Pons (tissue), 1 donor: ENCODE measurements at regions not wholly inside any gene's neighbourhood (a gene's known extent, or its start where the extent isn't known, plus 50 kb on each side); places are given as distances from the start of the nearest gene placed in this dataset.

Experiments used
- DNase-seq: peaks from one replicate; pipeline ENCODE4 v3.0.0-alpha.2; 2016; ENCODE audit warnings: low spot score

DNA sequence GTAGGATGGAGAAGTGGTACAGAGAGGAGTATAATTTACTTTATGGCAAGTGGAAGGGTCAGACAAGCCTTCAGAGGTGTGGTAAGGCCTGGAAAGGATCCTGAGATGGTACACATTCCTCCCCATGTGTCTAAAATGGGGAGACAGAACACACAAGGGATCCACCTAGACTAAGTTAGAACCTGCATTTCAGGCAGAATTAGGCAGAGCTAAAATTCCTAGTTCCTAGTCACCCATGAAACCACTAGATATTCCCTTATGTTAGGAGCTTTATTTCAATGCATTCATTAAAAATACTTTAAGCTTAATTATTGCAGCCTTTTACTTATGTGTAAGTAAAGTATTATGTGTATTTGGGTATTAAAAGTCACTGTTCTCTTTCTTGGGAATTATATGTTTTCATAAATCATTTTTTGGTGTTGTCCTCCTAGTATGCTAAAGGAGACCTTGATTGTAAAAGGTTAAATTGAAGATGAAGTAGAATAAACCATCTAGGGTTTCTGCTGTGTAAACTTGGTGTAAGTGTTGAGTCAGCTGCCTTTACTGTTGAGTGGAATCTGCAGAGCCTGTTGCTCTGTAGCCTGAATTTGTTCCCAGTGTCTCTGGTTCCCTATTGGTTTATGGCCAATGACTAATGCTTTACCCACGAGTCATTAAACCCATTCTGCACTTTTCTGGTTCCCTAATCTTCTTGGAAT lies 423.2 kb downstream of the ATP23 start:
- no peak for DNase-seq

DNA sequence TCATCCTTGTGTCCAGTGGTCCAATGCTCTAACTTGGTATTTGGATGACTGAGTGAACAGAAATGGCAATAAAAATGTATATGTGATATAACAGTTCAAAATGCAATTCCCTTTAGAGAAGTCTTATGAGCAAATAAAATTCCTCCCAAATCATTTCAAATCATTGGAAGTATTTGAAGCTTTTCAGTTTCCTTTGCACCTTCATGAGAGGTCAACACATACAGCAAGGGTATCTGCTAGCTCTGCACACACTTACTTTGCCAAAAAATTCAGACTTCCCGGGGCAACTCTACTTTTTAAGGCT lies 423.7 kb downstream of the ATP23 start:
- DNase-seq: no peak

DNA sequence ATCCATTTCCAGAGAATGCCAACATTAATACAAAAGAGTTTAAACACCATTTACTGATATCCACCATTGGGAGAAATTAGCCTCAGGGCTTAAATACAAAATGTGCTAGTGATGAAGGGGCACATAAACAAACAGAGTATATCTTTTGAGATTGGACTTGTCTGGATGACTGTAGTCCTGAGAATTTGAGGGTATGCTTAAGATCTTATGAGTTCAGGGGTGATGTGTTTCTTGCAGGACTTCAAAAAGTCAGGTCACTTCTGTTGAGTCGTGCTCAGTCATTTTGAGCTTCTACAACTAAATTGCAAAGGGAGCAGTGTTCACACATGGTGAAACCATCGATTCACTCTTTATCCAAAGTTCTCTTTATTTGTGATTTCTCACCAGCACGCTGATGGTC lies 425.7 kb downstream of the ATP23 start:
- DNase-seq: no peak

DNA sequence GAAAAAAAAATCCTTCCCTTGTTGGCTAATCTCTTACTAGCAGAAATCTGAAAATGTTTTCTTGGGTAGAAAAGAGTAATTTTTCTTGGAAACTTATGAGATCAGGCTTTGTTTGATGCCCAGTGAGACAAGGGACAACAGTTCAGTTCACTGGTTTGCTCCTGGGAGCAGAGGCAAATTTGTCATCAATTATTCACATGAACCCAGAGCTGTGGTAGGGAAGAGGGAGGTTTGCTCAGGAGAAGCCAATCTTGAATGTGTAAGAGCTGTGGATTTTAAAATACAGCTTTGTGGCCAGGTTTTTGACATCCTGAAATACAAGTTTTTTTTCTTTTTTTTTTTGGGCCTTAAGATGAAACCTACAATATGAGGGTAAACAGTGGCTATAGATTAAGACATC lies 426.6 kb downstream of the ATP23 start:
- no peak for DNase-seq

DNA sequence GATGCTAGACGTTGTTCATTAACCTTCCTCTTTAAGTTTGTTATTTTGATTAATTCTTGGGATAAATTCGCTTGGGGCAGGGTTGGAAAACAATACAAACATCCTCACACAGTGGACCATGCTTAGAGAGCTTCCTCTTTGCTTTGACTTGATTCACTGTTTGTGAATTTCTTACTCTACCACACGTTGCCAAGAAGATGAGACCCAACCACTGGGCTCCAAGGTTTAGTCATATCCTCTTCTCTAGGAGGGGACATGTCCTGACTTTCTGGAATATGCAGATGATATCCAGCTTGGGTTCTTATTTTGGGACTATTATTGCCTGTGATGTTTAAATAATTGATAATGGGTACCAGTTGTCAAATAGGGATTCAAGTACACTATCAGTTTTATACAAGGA lies 428.2 kb downstream of the ATP23 start:
- DNase-seq: no peak

- no peak for DNase-seq
These were observed 430.9 kb downstream of the ATP23 start for GRCh38 chr12:58372298-58372697.

DNA sequence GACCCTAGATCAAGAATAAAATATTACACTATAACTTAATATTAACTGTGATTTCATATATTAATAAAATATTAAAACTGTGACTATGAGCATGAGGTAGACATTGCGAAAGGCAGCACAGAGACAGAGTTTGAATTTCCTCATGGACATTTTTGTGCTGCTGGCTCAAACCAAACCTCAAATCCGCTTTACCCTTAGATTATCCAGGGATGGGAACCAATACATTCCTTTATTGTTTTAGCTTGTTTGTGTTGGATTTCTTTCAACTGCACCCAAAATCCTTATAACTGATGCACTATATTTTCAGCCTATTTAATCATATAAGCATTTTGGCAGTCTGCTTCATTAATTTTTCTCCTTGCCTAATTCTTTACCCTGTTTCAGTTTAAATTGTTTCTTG lies 436.7 kb downstream of the ATP23 start:
- no peak for DNase-seq

- no peak for DNase-seq
These were observed 440.2 kb downstream of the ATP23 start for GRCh38 chr12:58381546-58381945.

DNA sequence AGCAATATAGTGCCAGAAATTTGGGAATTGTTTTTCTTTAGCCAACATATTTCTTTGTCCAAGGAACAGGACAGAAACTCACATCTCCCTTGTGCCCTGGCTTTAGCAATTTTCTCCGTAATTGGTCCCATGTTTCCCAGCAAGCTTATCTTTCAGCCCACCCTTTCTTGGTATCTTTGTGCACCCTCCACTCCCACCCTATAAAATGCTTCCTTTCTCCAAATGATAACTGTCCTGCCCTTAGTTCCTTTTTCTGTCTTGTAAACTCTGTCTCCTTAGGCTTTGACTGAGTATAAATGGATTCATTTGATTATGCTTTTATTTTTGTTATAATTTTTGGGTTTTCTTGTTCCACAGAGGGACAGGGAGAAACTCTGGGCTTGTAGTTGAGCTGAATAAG lies 442.8 kb downstream of the ATP23 start:
- no peak for DNase-seq

- DNase-seq: no peak
These were observed 444.8 kb downstream of the ATP23 start for GRCh38 chr12:58386136-58386535.

GRCh38 chr12:58387199-58387598 lies 445.8 kb downstream of the ATP23 start:
- DNase-seq: no peak

DNA sequence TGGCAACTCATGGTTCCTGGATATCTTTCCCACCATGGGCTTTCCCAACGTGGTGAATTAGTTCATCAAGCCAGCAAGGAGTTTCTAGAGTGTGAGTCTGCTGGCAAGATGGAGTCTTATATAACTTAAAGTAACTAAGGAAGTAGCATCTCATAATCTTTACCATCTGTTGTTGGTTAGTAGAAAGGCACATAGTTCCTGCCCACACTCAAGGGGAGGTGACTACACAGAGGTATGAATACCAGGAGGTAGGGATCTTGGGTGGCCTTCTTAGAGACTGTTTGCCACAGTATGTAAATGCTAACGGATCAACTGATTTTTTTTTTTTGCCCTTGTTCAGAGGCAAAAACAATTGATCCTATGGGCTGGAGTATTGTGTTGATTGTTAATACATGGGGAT lies 446.9 kb downstream of the ATP23 start:
- no peak for DNase-seq

DNA sequence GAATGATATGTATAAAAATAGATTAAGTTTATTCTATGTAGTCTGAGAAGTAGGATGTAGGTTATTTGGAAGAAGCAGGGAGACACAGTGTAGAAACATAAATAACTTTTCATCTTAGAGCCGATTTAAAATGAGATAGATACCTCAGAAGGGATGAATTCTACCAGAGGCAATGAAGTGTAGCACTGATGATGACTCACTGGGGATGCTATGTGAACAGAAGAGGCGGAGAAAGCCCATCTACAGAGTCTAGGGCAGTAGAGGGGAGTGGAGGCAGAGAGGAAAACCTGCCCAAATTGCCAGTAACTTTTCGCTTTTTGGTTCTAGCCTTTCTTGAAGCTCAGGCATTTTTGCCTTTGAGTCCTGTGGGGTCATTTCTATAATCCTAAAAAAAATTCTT lies 451.8 kb downstream of the ATP23 start:
- DNase-seq: no peak

DNA sequence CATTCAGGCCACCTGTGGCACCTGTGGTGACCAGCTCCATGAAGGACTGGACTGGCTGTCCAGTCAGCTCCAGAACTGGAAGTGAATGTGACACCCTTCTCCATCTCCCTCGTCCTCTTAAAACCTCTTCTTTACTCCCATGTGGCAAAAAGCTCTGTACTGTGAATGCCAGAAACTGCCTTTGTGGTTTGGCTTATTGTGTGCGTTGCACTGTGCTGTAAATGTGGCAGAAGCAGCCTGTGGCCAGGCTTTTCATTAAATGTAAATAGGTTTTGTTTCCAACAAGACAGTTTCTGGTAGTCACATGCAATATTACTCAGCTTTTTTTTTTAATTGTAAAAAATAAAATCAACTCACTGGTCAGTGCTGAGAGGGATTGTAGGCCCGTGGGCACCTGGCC lies 453.7 kb downstream of the ATP23 start:
- no peak for DNase-seq

DNA sequence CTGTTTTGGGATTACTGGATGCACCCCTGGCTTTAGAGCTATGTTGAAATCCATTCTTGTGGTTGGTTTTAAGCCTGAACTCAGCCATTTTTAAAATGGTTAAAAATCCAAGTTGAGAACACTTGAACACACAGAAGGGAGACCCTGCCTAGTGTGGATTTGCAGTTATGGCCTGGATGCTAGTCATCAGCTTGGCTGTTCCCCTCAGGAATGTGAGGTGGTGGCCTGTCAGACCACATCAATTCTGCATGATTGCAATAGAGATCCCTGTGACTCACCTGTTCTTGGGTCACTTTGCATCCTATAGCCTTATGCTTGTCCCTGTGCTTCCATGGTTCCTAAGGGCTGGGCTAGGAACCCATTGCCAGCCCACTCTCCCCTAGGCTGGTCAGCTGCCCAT lies 454.1 kb downstream of the ATP23 start:
- no peak for DNase-seq

DNA sequence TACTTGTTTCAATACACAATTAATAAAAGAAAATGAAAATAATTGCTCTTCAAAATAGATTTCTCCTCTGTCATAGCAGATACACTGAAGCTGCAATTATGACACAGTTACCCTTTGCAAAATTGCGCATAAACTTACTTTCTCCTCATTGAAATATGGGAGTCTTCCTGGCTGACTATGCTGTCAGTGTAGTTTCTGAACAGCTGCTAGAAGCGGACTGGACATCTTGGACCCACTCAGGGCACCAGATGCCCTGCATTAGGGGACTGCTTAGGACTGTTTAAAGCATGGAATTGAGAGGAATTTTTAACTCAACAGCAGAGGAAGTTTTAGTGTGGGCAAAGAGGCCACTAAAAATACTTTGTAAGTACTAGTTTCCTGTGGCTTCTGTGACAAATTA lies 454.9 kb downstream of the ATP23 start:
- no peak for DNase-seq

DNA sequence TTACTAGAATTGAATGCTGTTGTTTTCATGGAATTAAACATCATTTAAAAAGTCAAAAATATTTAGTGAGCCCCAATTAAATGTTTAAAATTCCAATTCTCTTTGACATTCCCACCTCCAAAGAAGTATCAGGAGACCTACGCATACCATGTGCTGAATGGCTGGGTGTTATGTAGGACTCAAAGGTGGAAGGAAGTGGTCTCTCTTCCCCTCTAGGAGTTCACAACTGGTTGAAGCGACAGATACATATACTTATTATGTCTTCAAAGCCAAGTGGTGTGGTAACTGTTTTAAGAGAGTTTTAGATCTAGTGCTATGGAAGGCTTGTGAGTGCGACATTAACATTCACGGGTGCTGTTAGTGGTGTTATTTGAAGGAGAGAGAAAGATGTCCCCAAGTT lies 464.0 kb downstream of the ATP23 start:
- DNase-seq: no peak

GRCh38 chr12:58408516-58408915 lies 467.1 kb downstream of the ATP23 start:
- DNase-seq: no peak

DNA sequence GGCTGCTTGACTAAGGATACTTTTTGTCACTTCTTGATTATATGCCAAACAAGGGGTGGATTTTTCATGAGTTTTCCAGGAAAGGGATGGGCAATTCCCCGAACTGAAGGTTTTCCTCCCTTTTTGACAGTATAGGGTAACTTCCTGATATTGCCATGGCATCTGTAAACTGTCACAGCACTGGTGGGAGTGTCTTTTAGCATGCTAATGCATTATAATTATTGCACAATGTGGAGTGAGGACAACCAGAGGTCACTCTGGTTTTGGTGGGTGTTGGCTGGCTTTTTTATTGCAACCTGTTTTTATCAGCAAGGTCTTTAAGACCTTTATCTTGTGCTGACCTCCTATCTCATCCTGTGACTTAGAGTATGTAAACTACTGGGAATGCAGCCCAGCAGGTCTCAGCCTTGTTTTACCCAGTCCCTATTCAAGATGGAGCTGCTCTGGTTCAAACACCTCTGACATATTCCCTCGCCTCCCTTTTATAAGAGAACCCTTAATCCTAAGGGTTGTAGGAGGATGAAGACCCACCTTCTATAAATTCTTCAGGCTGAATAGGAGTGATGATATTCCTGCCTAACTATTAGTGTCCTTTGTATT lies 471.2 kb downstream of the ATP23 start:
- no peak for DNase-seq

DNA sequence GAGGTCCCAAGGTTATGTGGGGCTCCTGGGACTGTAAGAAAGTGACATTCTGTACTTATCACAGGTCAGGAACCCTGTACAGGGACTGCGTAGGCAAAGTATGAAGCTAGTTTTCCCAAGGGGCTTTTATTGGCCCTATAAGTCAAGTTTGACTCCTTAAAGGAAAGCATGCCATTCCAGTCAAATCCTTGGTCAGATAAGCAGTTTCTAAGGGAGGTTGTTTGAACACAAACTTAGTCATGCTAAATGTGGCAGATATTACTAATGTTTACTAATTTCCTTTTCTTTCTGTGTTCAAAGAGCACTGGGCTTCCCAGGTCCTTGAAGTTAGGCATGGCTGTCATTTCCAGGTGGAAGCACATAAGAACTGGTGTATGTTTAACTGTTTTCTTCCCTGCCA lies 472.4 kb downstream of the ATP23 start:
- DNase-seq: no peak

- DNase-seq: no peak
These were observed 473.1 kb downstream of the ATP23 start for GRCh38 chr12:58414398-58414871.

- DNase-seq: no peak
These were observed 474.3 kb downstream of the ATP23 start for GRCh38 chr12:58415716-58416115.

DNA sequence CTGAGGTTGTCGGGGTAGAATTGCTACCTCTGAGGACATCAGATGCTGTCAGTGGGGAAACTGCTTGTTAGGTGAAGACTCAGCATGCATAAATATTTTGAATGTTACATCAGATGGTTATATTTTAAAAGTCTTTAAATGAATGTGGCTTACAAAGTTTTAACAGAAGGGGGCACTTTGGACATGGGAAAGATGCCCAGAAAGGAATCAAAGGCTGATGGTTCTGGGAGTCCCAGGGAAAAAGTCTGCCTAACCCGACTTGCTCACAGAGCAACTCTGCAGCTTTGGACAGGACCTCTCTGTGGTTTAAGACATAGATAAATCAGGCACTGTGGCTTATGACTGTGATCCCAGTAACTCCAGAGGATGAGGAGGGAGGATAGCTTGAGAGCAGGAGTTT lies 474.9 kb downstream of the ATP23 start:
- no peak for DNase-seq

DNA sequence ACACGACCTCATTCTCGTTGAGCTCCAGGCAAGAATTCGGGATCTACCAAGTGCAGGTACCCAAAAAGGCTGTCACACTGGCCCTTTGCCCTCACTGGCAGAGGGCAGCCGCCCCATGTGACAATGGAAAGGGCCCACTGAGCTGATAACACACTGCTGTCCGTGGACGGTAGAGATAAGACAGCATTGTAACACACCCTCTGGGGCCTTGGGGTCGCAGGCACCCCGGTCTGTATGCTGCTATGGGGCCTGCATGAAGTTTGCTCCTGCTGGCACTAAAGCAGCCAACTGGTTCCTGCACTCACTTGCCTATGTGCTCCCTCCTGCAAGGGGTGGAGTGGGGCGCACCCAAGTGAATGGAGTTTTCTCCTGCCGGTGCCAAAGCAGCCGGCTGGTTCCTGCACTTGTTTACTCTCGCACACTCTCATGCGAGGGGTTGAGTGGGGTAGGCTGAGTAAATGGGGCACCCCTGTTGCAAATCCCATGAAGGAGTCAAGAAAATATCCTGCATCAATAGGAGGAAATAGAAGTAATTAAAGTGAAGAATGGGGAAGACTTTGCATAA lies 477.9 kb downstream of the ATP23 start:
- DNase-seq: no peak
